Testis (tissue), 2 donors: ENCODE measurements at regions not wholly inside any gene's neighbourhood (a gene's known extent, or its start where the extent isn't known, plus 50 kb on each side); places are given as distances from the start of the nearest gene placed in this dataset.

ENCODE experiments used
- CTCF ChIP-seq, 3 experiments: fragments of 450-650 bp in 2 of 3; fragments of 200-600 bp in 1 of 3; sonication (generic) in 1 of 3; IDR thresholded peaks; one replicate each; pipeline ENCODE4 v1.5.1; 2016 to 2019; ENCODE audit warnings: antibody characterized with exemption in 3 of 3, mild to moderate bottlenecking in 2 of 3, moderate library complexity in 1 of 3
- POLR2A ChIP-seq: fragments of 450-650 bp; IDR thresholded peaks from one replicate; pipeline ENCODE4 v1.6.1; 2017; ENCODE audit warnings: antibody characterized with exemption, mild to moderate bottlenecking, moderate library complexity

- TF ChIP-seq CTCF (IDR thresholded peaks at IDR 0.05): no peak
- no peak for TF ChIP-seq POLR2A
Measured at GRCh38 chr17:54781389-54781788, 119.3 kb upstream of the TOM1L1 start.
